ENCODE measurements at regions not wholly inside any gene's neighbourhood (a gene's known extent, or its start where the extent isn't known, plus 50 kb on each side); places are given as distances from the start of the nearest gene placed in this dataset.
"Not testable (repeated sequence)": the region's sequence is repeated elsewhere in the genome, so short reads cannot be mapped to it uniquely, and the experiment has no call there.

DNA sequence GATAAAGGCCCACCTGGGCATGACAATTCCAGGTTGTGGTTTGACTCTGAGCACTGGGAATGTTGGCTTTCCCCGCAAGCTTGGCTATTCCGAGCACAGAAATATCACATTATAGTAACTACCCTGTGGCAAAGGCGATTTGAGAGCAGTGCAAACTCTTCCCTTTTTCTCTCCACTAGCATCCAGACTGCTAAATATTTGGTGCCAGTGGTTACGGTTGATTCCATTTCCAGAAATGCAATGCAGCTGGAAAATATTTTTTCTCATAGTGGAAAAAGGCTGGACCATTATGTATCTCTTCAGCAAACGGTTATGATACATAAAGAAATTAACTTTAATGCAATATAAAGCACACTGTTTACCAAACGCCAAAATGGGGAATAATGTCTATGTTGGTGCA is 158.0 kb downstream of the ENC1 start:
- Histone ChIP-seq H3K4me2 (ENCODE audit: low read length) (no peak overlapping the region), H3K79me2 (ENCODE audit: insufficient read depth, low read length) (no peaks in the 10 kb centered on the region), H3K27me3 (ENCODE audit: insufficient read depth, low read length) (no peaks in the 10 kb centered on the region), H3K27ac (ENCODE audit: low read depth, low read length) (no peak overlapping the region), H3K36me3 (ENCODE audit: control insufficient read depth in 1 of 2, insufficient read depth in 2 of 2, low read length in 2 of 2) (no peaks in the 10 kb centered on the region), H3K9ac (ENCODE audit: low read length) (no peak overlapping the region), H3K9me3 (ENCODE audit: control insufficient read depth in 1 of 2, insufficient read depth in 1 of 2, low read depth in 1 of 2, low read length in 2 of 2) (no peaks in the 10 kb centered on the region), H4K20me1 (ENCODE audit: insufficient read depth) (no peaks in the 10 kb centered on the region), H3K4me3 (replicated peaks in 1 of 2; ENCODE audit: low read depth in 1 of 2, low read length in 2 of 2) (no peak overlapping the region), H2AFZ (ENCODE audit: low read depth, low read length, poor library complexity, severe bottlenecking) (no peak overlapping the region), H3K9me2 (ENCODE audit: insufficient read depth) (no peaks in the 10 kb centered on the region), H3K4me1 (ENCODE audit: control insufficient read depth in 1 of 2, insufficient read depth in 2 of 2, low read length in 2 of 2) (no peaks in the 10 kb centered on the region)
- RAD21 ChIA-PET (ENCODE audit: low non-redundant PET in 1 of 2, low total read pairs in 2 of 2, uncharacterized antibody in 2 of 2, unreplicated experiment in 2 of 2), result interaction anchor here in 1 of 2 experiments (0.6 kb wide), 1 partner anchor 1619 kb away, joined by 4 read pairs; no protein-coding TSS in a partner anchor
- CTCF ChIA-PET, result no interaction called here
- ATAC-seq (no peak), DNase-seq (ENCODE audit: low read depth, low spot score) (no peak)
- TF ChIP-seq CEBPB (IDR thresholded peaks at IDR 0.05; ENCODE audit: low read depth) (no peak), YY1 (IDR thresholded peaks at IDR 0.05; ENCODE audit: extremely low read depth, insufficient replicate concordance, low read depth, low read length) (no peak), SP1 (IDR thresholded peaks at IDR 0.05; ENCODE audit: low read depth) (no peak), SRF (IDR thresholded peaks at IDR 0.05; ENCODE audit: low read depth) (no peak), RAD21 (IDR thresholded peaks at IDR 0.05; ENCODE audit: low read depth) (no peak), FOSL1 (IDR thresholded peaks at IDR 0.05; ENCODE audit: low read depth) (no peak), EZH2phosphoT487 (IDR thresholded peaks at IDR 0.05; ENCODE audit: borderline replicate concordance) (no peak)
- TF ChIP-seq, protein P1, sequence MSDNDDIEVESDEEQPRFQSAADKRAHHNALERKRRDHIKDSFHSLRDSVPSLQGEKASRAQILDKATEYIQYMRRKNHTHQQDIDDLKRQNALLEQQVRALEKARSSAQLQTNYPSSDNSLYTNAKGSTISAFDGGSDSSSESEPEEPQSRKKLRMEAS (IDR thresholded peaks at IDR 0.05), result no peak
- TF ChIP-seq, protein P2, sequence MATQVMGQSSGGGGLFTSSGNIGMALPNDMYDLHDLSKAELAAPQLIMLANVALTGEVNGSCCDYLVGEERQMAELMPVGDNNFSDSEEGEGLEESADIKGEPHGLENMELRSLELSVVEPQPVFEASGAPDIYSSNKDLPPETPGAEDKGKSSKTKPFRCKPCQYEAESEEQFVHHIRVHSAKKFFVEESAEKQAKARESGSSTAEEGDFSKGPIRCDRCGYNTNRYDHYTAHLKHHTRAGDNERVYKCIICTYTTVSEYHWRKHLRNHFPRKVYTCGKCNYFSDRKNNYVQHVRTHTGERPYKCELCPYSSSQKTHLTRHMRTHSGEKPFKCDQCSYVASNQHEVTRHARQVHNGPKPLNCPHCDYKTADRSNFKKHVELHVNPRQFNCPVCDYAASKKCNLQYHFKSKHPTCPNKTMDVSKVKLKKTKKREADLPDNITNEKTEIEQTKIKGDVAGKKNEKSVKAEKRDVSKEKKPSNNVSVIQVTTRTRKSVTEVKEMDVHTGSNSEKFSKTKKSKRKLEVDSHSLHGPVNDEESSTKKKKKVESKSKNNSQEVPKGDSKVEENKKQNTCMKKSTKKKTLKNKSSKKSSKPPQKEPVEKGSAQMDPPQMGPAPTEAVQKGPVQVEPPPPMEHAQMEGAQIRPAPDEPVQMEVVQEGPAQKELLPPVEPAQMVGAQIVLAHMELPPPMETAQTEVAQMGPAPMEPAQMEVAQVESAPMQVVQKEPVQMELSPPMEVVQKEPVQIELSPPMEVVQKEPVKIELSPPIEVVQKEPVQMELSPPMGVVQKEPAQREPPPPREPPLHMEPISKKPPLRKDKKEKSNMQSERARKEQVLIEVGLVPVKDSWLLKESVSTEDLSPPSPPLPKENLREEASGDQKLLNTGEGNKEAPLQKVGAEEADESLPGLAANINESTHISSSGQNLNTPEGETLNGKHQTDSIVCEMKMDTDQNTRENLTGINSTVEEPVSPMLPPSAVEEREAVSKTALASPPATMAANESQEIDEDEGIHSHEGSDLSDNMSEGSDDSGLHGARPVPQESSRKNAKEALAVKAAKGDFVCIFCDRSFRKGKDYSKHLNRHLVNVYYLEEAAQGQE (IDR thresholded peaks at IDR 0.05; ENCODE audit: low read depth), result no peak
- intact Hi-C loops (cut with micrococcal nuclease), result no loop called here
- POLR2A ChIA-PET, result no interaction called here
- BruUV-seq (replicated peaks), result no TSS peak

DNA sequence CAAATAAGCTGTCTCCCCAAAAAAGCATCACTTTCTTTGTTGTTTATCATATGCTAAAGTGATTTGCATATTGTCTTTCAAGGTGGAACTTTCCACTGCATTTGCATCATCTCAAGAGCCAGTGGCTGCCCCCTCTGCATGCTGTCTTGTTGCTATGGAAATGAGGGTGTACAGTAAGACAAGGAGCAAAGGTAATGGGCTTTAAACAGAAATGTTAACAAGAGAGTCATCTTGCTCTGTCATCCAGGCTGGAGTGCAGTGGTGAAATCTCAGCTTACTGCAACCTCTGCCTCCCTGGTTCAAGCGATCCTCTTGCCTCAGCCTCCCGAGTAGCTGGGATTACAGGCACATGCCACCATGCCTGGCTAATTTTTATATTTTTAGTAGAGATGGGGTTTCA is 159.2 kb downstream of the ENC1 start:
- CTCF ChIA-PET; BruUV-seq (replicated peaks); H2AFZ ChIP-seq (ENCODE audit: low read depth, low read length, poor library complexity, severe bottlenecking): not testable (repeated sequence)

More for the DNA sequence above, 159.2 kb downstream of the ENC1 start:
- H3K36me3 ChIP-seq (ENCODE audit: control insufficient read depth in 1 of 2, insufficient read depth in 2 of 2, low read length in 2 of 2); H3K79me2 ChIP-seq (ENCODE audit: insufficient read depth, low read length); H3K9me3 ChIP-seq (ENCODE audit: control insufficient read depth in 1 of 2, insufficient read depth in 1 of 2, low read depth in 1 of 2, low read length in 2 of 2); RAD21 ChIA-PET (ENCODE audit: low non-redundant PET in 1 of 2, low total read pairs in 2 of 2, uncharacterized antibody in 2 of 2, unreplicated experiment in 2 of 2); DNase-seq (ENCODE audit: low read depth, low spot score); H3K9me2 ChIP-seq (ENCODE audit: insufficient read depth); H4K20me1 ChIP-seq (ENCODE audit: insufficient read depth); H3K4me3 ChIP-seq (replicated peaks in 1 of 2; ENCODE audit: low read depth in 1 of 2, low read length in 2 of 2); H3K27me3 ChIP-seq (ENCODE audit: insufficient read depth, low read length); H3K4me1 ChIP-seq (ENCODE audit: control insufficient read depth in 1 of 2, insufficient read depth in 2 of 2, low read length in 2 of 2); POLR2A ChIA-PET; H3K4me2 ChIP-seq (ENCODE audit: low read length); H3K9ac ChIP-seq (ENCODE audit: low read length); H3K27ac ChIP-seq (ENCODE audit: low read depth, low read length); intact Hi-C loops (cut with micrococcal nuclease); ATAC-seq: not testable (repeated sequence)
